GM23338 (cell line): ENCODE measurements at regions not wholly inside any gene's neighbourhood (a gene's known extent, or its start where the extent isn't known, plus 50 kb on each side); places are given as distances from the start of the nearest gene placed in this dataset.

Experiments
- ATAC-seq: fragments of 200-7000 bp; cut with Tn5 transposase; 3 replicates; pipeline ENCODE4 v1.9.1; 2020
- DNase-seq: peaks from one replicate; pipeline ENCODE4 v3.0.0-alpha.2; 2015; ENCODE audit warnings: low spot score
- H2AFZ ChIP-seq: fragments of 200-600 bp; sonication (generic); 2 replicates; pipeline ENCODE4 v1.8.0; 2016; ENCODE audit warnings: antibody characterized with exemption, mild to moderate bottlenecking, moderate library complexity
- H3F3A ChIP-seq: fragments of 200-600 bp; sonication (generic); replicated peaks from 2 replicates; pipeline ENCODE4 v1.8.0; 2017; ENCODE audit warnings: antibody characterized with exemption, mixed run types, low read depth
- H3K27ac ChIP-seq: fragments of 200-600 bp; sonication (generic); 2 replicates; pipeline ENCODE4 v1.6.1; 2016; ENCODE audit warnings: low read depth
- H3K27me3 ChIP-seq: fragments of 200-600 bp; sonication (generic); 2 replicates; pipeline ENCODE4 v1.8.0; 2016; ENCODE audit warnings: mild to moderate bottlenecking, mixed run types, moderate library complexity; ENCODE audit not compliant: insufficient read depth
- H3K36me3 ChIP-seq: fragments of 200-600 bp; sonication (generic); 2 replicates; pipeline ENCODE4 v1.8.0; 2016; ENCODE audit warnings: mild to moderate bottlenecking; ENCODE audit not compliant: insufficient read depth
- H3K4me1 ChIP-seq: fragments of 200-600 bp; sonication (generic); 2 replicates; pipeline ENCODE4 v1.8.0; 2016; ENCODE audit warnings: mild to moderate bottlenecking, moderate library complexity; ENCODE audit not compliant: insufficient read depth
- H3K4me2 ChIP-seq: fragments of 200-600 bp; sonication (generic); 2 replicates; pipeline ENCODE4 v1.7.1; 2017; ENCODE audit warnings: mixed run types
- H3K4me3 ChIP-seq: fragments of 200-600 bp; sonication (generic); 2 replicates; pipeline ENCODE4 v1.6.1; 2016; ENCODE audit warnings: mixed run types
- H3K79me2 ChIP-seq: fragments of 200-600 bp; sonication (generic); replicated peaks from 2 replicates; pipeline ENCODE4 v1.8.0; 2017; ENCODE audit warnings: mild to moderate bottlenecking; ENCODE audit not compliant: insufficient read depth
- H3K9me2 ChIP-seq: fragments of 200-600 bp; sonication (generic); 2 replicates; pipeline ENCODE4 v1.8.0; 2017; ENCODE audit not compliant: insufficient read depth
- H4K20me1 ChIP-seq: fragments of 200-600 bp; sonication (generic); replicated peaks from 2 replicates; pipeline ENCODE4 v1.8.0; 2017; ENCODE audit warnings: mild to moderate bottlenecking; ENCODE audit not compliant: insufficient read depth
- H3K27ac Mint-ChIP-seq: 2 replicates; pipeline ENCODE4 v1.8.0; 2020; ENCODE audit warnings: inconsistent platforms, mild to moderate bottlenecking, moderate library complexity, mixed read lengths
- H3K27me3 Mint-ChIP-seq: 3 replicates; pipeline ENCODE4 v1.8.0; 2022; ENCODE audit warnings: low read depth, mild to moderate bottlenecking, moderate library complexity, mixed read lengths, inconsistent platforms; ENCODE audit not compliant: insufficient read depth, poor library complexity
- H3K36me3 Mint-ChIP-seq: 3 replicates; pipeline ENCODE4 v1.8.0; 2021; ENCODE audit warnings: low read depth, mild to moderate bottlenecking, inconsistent platforms, moderate library complexity, mixed read lengths
- H3K4me1 Mint-ChIP-seq: 3 replicates; pipeline ENCODE4 v1.8.0; 2020; ENCODE audit warnings: mild to moderate bottlenecking, inconsistent platforms, mixed read lengths
- H3K4me3 Mint-ChIP-seq: 3 replicates; pipeline ENCODE4 v1.8.0; 2021; ENCODE audit warnings: moderate library complexity, mild to moderate bottlenecking, inconsistent platforms, mixed read lengths
- H3K9me3 Mint-ChIP-seq: 3 replicates; pipeline ENCODE4 v1.8.0; 2020; ENCODE audit warnings: moderate library complexity, mild to moderate bottlenecking, inconsistent platforms, mixed read lengths
- CREB1 ChIP-seq: fragments of 250-450 bp; sonication (Bioruptor Pico); IDR thresholded peaks from 2 replicates; pipeline ENCODE4 v1.5.0; 2020; ENCODE audit warnings: low read depth, mild to moderate bottlenecking, moderate library complexity
- EZH2 ChIP-seq: fragments of 200-600 bp; sonication (generic); IDR thresholded peaks from one replicate; pipeline ENCODE4 v1.8.0; 2017; ENCODE audit warnings: antibody characterized with exemption, mild to moderate bottlenecking, low read depth; ENCODE audit not compliant: unreplicated experiment
- EZH2phosphoT487 ChIP-seq: fragments of 200-600 bp; sonication (generic); IDR thresholded peaks from one replicate; pipeline ENCODE4 v1.8.1; 2018; ENCODE audit warnings: antibody characterized with exemption; ENCODE audit not compliant: unreplicated experiment
- JUNB ChIP-seq: IDR thresholded peaks from one replicate; pipeline ENCODE4 v1.6.1; 2016; ENCODE audit warnings: antibody characterized with exemption; ENCODE audit not compliant: unreplicated experiment
- NANOG ChIP-seq: IDR thresholded peaks from 2 replicates; pipeline ENCODE4 v1.6.1; 2016; ENCODE audit warnings: antibody characterized with exemption, borderline replicate concordance
- POLR2AphosphoS5 ChIP-seq: IDR thresholded peaks from 2 replicates; pipeline ENCODE4 v1.6.1; 2016; ENCODE audit warnings: antibody characterized with exemption, low read depth
- STAT1 ChIP-seq: IDR thresholded peaks from one replicate; pipeline ENCODE4 v1.6.1; 2016; ENCODE audit warnings: antibody characterized with exemption; ENCODE audit not compliant: unreplicated experiment
- ZNF114 ChIP-seq: fragments of 250-450 bp; sonication (Bioruptor Pico); IDR thresholded peaks from 2 replicates; pipeline ENCODE4 v1.5.0; 2020; ENCODE audit warnings: mild to moderate bottlenecking, moderate library complexity
- ZNF331 ChIP-seq: fragments of 250-450 bp; sonication (Bioruptor Pico); IDR thresholded peaks from 2 replicates; pipeline ENCODE4 v1.5.0; 2020; ENCODE audit warnings: low read depth, mild to moderate bottlenecking, moderate library complexity
- TF ChIP-seq, protein P1 (sequence below), 2 experiments: fragments of 200-600 bp in 1 of 2; sonication (generic) in 1 of 2; conservative IDR thresholded peaks; 2 replicates each; pipeline versions ENCODE4 v1.5.1 to v1.6.1; 2016 to 2017; ENCODE audit warnings: antibody characterized with exemption in 2 of 2, low read depth in 2 of 2, mild to moderate bottlenecking in 2 of 2, moderate library complexity in 1 of 2
- TF ChIP-seq, protein P2 (sequence below): IDR thresholded peaks from 2 replicates; pipeline ENCODE4 v1.6.1; 2016; ENCODE audit warnings: antibody characterized with exemption
- TF ChIP-seq, protein P3 (sequence below): IDR thresholded peaks from one replicate; pipeline ENCODE4 v1.6.1; 2018; ENCODE audit warnings: antibody characterized with exemption; ENCODE audit not compliant: unreplicated experiment
- TF ChIP-seq, protein P4 (sequence below): fragments of 250-450 bp; sonication (Bioruptor Pico); IDR thresholded peaks from 2 replicates; pipeline ENCODE4 v1.5.0; 2020; ENCODE audit warnings: mild to moderate bottlenecking, moderate library complexity

DNA sequence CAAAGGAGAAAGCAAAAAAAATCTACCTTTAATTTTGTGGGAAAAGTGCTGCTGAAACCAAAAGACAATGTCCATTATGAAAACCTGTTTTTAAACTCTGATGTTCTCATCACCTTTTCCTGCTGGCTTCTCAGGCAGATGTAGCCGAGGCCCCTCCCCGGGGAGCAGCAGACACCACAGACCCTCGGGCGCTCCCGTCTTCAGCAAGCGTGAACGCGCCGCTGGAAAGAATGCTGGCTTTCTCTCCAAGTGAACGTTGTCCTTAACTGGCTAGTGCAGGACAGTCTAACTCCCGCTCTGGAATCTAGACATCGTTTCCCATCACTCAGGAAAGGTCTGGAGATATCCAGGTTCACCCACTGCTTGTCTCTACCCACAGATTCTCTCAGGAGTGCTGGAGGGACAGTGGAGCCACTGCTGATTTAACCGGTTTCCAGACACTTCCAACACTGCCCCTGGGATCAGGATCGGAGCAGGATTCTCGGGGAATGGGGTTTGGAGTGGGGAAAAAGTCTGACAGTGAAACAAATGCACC is 211.2 kb downstream of the RBFOX3 start:
- H2AFZ ChIP-seq, result no peak overlapping the region
- H3K79me2 ChIP-seq, result no peaks in the 10 kb centered on the region
- TF ChIP-seq EZH2, result no peak
- TF ChIP-seq ZNF114, result no peak
- no peak for TF ChIP-seq NANOG
- no peak for TF ChIP-seq POLR2AphosphoS5
- TF ChIP-seq JUNB, result no peak
- TF ChIP-seq, protein P1, sequence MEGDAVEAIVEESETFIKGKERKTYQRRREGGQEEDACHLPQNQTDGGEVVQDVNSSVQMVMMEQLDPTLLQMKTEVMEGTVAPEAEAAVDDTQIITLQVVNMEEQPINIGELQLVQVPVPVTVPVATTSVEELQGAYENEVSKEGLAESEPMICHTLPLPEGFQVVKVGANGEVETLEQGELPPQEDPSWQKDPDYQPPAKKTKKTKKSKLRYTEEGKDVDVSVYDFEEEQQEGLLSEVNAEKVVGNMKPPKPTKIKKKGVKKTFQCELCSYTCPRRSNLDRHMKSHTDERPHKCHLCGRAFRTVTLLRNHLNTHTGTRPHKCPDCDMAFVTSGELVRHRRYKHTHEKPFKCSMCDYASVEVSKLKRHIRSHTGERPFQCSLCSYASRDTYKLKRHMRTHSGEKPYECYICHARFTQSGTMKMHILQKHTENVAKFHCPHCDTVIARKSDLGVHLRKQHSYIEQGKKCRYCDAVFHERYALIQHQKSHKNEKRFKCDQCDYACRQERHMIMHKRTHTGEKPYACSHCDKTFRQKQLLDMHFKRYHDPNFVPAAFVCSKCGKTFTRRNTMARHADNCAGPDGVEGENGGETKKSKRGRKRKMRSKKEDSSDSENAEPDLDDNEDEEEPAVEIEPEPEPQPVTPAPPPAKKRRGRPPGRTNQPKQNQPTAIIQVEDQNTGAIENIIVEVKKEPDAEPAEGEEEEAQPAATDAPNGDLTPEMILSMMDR (conservative IDR thresholded peaks at IDR 0.05; ENCODE audit: low read depth in 2 of 2), result no peak
- TF ChIP-seq ZNF331 (CRISPR knock-in tag), result no peak
- TF ChIP-seq CREB1 (CRISPR knock-in tag), result no peak
- TF ChIP-seq, protein P2, sequence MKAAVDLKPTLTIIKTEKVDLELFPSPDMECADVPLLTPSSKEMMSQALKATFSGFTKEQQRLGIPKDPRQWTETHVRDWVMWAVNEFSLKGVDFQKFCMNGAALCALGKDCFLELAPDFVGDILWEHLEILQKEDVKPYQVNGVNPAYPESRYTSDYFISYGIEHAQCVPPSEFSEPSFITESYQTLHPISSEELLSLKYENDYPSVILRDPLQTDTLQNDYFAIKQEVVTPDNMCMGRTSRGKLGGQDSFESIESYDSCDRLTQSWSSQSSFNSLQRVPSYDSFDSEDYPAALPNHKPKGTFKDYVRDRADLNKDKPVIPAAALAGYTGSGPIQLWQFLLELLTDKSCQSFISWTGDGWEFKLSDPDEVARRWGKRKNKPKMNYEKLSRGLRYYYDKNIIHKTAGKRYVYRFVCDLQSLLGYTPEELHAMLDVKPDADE, result no peak
- TF ChIP-seq, protein P3, sequence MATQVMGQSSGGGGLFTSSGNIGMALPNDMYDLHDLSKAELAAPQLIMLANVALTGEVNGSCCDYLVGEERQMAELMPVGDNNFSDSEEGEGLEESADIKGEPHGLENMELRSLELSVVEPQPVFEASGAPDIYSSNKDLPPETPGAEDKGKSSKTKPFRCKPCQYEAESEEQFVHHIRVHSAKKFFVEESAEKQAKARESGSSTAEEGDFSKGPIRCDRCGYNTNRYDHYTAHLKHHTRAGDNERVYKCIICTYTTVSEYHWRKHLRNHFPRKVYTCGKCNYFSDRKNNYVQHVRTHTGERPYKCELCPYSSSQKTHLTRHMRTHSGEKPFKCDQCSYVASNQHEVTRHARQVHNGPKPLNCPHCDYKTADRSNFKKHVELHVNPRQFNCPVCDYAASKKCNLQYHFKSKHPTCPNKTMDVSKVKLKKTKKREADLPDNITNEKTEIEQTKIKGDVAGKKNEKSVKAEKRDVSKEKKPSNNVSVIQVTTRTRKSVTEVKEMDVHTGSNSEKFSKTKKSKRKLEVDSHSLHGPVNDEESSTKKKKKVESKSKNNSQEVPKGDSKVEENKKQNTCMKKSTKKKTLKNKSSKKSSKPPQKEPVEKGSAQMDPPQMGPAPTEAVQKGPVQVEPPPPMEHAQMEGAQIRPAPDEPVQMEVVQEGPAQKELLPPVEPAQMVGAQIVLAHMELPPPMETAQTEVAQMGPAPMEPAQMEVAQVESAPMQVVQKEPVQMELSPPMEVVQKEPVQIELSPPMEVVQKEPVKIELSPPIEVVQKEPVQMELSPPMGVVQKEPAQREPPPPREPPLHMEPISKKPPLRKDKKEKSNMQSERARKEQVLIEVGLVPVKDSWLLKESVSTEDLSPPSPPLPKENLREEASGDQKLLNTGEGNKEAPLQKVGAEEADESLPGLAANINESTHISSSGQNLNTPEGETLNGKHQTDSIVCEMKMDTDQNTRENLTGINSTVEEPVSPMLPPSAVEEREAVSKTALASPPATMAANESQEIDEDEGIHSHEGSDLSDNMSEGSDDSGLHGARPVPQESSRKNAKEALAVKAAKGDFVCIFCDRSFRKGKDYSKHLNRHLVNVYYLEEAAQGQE, result no peak
- no peak for TF ChIP-seq STAT1
- TF ChIP-seq, protein P4, sequence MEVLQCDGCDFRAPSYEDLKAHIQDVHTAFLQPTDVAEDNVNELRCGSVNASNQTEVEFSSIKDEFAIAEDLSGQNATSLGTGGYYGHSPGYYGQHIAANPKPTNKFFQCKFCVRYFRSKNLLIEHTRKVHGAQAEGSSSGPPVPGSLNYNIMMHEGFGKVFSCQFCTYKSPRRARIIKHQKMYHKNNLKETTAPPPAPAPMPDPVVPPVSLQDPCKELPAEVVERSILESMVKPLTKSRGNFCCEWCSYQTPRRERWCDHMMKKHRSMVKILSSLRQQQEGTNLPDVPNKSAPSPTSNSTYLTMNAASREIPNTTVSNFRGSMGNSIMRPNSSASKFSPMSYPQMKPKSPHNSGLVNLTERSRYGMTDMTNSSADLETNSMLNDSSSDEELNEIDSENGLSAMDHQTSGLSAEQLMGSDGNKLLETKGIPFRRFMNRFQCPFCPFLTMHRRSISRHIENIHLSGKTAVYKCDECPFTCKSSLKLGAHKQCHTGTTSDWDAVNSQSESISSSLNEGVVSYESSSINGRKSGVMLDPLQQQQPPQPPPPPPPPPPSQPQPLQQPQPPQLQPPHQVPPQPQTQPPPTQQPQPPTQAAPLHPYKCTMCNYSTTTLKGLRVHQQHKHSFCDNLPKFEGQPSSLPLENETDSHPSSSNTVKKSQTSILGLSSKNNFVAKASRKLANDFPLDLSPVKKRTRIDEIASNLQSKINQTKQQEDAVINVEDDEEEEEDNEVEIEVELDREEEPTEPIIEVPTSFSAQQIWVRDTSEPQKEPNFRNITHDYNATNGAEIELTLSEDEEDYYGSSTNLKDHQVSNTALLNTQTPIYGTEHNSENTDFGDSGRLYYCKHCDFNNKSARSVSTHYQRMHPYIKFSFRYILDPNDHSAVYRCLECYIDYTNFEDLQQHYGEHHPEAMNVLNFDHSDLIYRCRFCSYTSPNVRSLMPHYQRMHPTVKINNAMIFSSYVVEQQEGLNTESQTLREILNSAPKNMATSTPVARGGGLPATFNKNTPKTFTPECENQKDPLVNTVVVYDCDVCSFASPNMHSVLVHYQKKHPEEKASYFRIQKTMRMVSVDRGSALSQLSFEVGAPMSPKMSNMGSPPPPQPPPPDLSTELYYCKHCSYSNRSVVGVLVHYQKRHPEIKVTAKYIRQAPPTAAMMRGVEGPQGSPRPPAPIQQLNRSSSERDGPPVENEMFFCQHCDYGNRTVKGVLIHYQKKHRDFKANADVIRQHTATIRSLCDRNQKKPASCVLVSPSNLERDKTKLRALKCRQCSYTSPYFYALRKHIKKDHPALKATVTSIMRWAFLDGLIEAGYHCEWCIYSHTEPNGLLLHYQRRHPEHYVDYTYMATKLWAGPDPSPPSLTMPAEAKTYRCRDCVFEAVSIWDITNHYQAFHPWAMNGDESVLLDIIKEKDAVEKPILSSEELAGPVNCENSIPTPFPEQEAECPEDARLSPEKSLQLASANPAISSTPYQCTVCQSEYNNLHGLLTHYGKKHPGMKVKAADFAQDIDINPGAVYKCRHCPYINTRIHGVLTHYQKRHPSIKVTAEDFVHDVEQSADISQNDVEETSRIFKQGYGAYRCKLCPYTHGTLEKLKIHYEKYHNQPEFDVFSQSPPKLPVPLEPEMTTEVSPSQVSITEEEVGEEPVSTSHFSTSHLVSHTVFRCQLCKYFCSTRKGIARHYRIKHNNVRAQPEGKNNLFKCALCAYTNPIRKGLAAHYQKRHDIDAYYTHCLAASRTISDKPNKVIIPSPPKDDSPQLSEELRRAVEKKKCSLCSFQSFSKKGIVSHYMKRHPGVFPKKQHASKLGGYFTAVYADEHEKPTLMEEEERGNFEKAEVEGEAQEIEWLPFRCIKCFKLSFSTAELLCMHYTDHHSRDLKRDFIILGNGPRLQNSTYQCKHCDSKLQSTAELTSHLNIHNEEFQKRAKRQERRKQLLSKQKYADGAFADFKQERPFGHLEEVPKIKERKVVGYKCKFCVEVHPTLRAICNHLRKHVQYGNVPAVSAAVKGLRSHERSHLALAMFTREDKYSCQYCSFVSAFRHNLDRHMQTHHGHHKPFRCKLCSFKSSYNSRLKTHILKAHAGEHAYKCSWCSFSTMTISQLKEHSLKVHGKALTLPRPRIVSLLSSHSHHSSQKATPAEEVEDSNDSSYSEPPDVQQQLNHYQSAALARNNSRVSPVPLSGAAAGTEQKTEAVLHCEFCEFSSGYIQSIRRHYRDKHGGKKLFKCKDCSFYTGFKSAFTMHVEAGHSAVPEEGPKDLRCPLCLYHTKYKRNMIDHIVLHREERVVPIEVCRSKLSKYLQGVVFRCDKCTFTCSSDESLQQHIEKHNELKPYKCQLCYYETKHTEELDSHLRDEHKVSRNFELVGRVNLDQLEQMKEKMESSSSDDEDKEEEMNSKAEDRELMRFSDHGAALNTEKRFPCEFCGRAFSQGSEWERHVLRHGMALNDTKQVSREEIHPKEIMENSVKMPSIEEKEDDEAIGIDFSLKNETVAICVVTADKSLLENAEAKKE (CRISPR knock-in tag), result no peak
- TF ChIP-seq EZH2phosphoT487, result no peak
- H3K4me1 ChIP-seq, result no peaks in the 10 kb centered on the region
- H3K27me3 ChIP-seq, result peaks cover 16% of the 10 kb centered on the region
- H3K36me3 Mint-ChIP-seq, result no peaks in the 10 kb centered on the region
- H3K9me2 ChIP-seq, result no peaks in the 10 kb centered on the region
- DNase-seq, result no peak
- no peaks in the 10 kb centered on the region for H3K36me3 ChIP-seq
- H3K27me3 Mint-ChIP-seq, result peaks cover 24% of the 10 kb centered on the region
- no peak overlapping the region for H3K27ac Mint-ChIP-seq
- no peaks in the 10 kb centered on the region for H3K9me3 Mint-ChIP-seq
- no peaks in the 10 kb centered on the region for H4K20me1 ChIP-seq
- no peak overlapping the region for H3K4me3 ChIP-seq
- H3K4me1 Mint-ChIP-seq, result peaks cover 14% of the 10 kb centered on the region
- H3K27ac ChIP-seq, result no peak overlapping the region
- H3K4me3 Mint-ChIP-seq, result no peak overlapping the region
- H3K4me2 ChIP-seq, result no peak overlapping the region
- ATAC-seq, result no peak
- no peaks in the 10 kb centered on the region for H3F3A ChIP-seq
